GM12873 (cell line): ENCODE measurements at regions not wholly inside any gene's neighbourhood (a gene's known extent, or its start where the extent isn't known, plus 50 kb on each side); places are given as distances from the start of the nearest gene placed in this dataset.

ENCODE experiments used
- CTCF ChIP-seq: IDR thresholded peaks from 2 replicates; pipeline ENCODE4 v1.5.1; 2012; ENCODE audit warnings: low read depth, mild to moderate bottlenecking, moderate library complexity, low read length, control low read depth; ENCODE audit not compliant: insufficient read depth; ENCODE audit errors: missing control alignments

GRCh38 chr7:46189255-46189790, 268.3 kb upstream of the IGFBP3 start:
- TF ChIP-seq CTCF = no peak

- TF ChIP-seq CTCF = no peak
Observed at GRCh38 chr7:46186131-46186530, 265.1 kb upstream of the IGFBP3 start.

GRCh38 chr7:46179061-46179610, 258.1 kb upstream of the IGFBP3 start:
- no peak for TF ChIP-seq CTCF

GRCh38 chr7:46178661-46179060, 257.6 kb upstream of the IGFBP3 start:
- TF ChIP-seq CTCF = no peak

- TF ChIP-seq CTCF = no peak
Observed at GRCh38 chr7:46177821-46178220, 256.7 kb upstream of the IGFBP3 start.

GRCh38 chr7:46175221-46175620, 254.1 kb upstream of the IGFBP3 start:
- no peak for TF ChIP-seq CTCF

- no peak for TF ChIP-seq CTCF
Observed at GRCh38 chr7:46174196-46174580, 253.1 kb upstream of the IGFBP3 start.
